ENCODE measurements at regions not wholly inside any gene's neighbourhood (a gene's known extent, or its start where the extent isn't known, plus 50 kb on each side); places are given as distances from the start of the nearest gene placed in this dataset.

- no peak for TF ChIP-seq GATA2 (IDR thresholded peaks at IDR 0.05; ENCODE audit: low read depth, low read length)
- TF ChIP-seq GATA3 (IDR thresholded peaks at IDR 0.05; ENCODE audit: low read depth, low read length), result no peak
Observed at GRCh38 chr3:5485427-5485826, 297.9 kb downstream of the EDEM1 start.
